ENCODE measurements at regions not wholly inside any gene's neighbourhood (a gene's known extent, or its start where the extent isn't known, plus 50 kb on each side); places are given as distances from the start of the nearest gene placed in this dataset.

GRCh38 chr1:57860931-57861565 is 437.2 kb upstream of the DAB1 start:
- no peak for DNase-seq (ENCODE audit: low spot score)

- no peak for DNase-seq (ENCODE audit: low spot score)
Observed at GRCh38 chr1:57860325-57860724, 436.5 kb upstream of the DAB1 start.

GRCh38 chr1:57858740-57859139 is 434.9 kb upstream of the DAB1 start:
- no peak for DNase-seq (ENCODE audit: low spot score)

- no peak for DNase-seq (ENCODE audit: low spot score)
Observed at GRCh38 chr1:57857809-57858208, 433.9 kb upstream of the DAB1 start.

GRCh38 chr1:57854436-57854835 is 430.6 kb upstream of the DAB1 start:
- no peak for DNase-seq (ENCODE audit: low spot score)

GRCh38 chr1:57850176-57850940 is 426.5 kb upstream of the DAB1 start:
- no peak for DNase-seq (ENCODE audit: low spot score)

GRCh38 chr1:57848406-57848805 is 424.5 kb upstream of the DAB1 start:
- peak; percentile 14 for DNase-seq (ENCODE audit: low spot score)

GRCh38 chr1:57845041-57845440 is 421.2 kb upstream of the DAB1 start:
- no peak for DNase-seq (ENCODE audit: low spot score)

- no peak for DNase-seq (ENCODE audit: low spot score)
Observed at GRCh38 chr1:57844382-57844980, 420.6 kb upstream of the DAB1 start.

- no peak for DNase-seq (ENCODE audit: low spot score)
Observed at GRCh38 chr1:57843760-57844159, 419.9 kb upstream of the DAB1 start.

- DNase-seq (ENCODE audit: low spot score): no peak
Observed at GRCh38 chr1:57839526-57839925, 415.7 kb upstream of the DAB1 start.

GRCh38 chr1:57839067-57839466 is 415.2 kb upstream of the DAB1 start:
- DNase-seq (ENCODE audit: low spot score): no peak

GRCh38 chr1:57835620-57836019 is 411.8 kb upstream of the DAB1 start:
- DNase-seq (ENCODE audit: low spot score): no peak

- DNase-seq (ENCODE audit: low spot score): no peak
Observed at GRCh38 chr1:57833296-57833695, 409.4 kb upstream of the DAB1 start.

GRCh38 chr1:57832612-57833011 is 408.8 kb upstream of the DAB1 start:
- DNase-seq (ENCODE audit: low spot score): no peak

GRCh38 chr1:57831624-57832023 is 407.8 kb upstream of the DAB1 start:
- no peak for DNase-seq (ENCODE audit: low spot score)

GRCh38 chr1:57826535-57826934 is 402.7 kb upstream of the DAB1 start:
- DNase-seq (ENCODE audit: low spot score): no peak

- no peak for DNase-seq (ENCODE audit: low spot score)
Observed at GRCh38 chr1:57824535-57824934, 400.7 kb upstream of the DAB1 start.

- DNase-seq (ENCODE audit: low spot score): no peak
Observed at GRCh38 chr1:57820356-57821095, 396.7 kb upstream of the DAB1 start.

- DNase-seq (ENCODE audit: low spot score): no peak
Observed at GRCh38 chr1:57819893-57820292, 396.0 kb upstream of the DAB1 start.

GRCh38 chr1:57803586-57803985 is 379.7 kb upstream of the DAB1 start:
- DNase-seq (ENCODE audit: low spot score): no peak

- no peak for DNase-seq (ENCODE audit: low spot score)
Observed at GRCh38 chr1:57800376-57800775, 376.5 kb upstream of the DAB1 start.
